ENCODE measurements at regions not wholly inside any gene's neighbourhood (a gene's known extent, or its start where the extent isn't known, plus 50 kb on each side); places are given as distances from the start of the nearest gene placed in this dataset.
A peak's percentile ranks its signal among the peaks of the same experiment; 100 is the strongest.
"Not testable (repeated sequence)": the region's sequence is repeated elsewhere in the genome, so short reads cannot be mapped to it uniquely, and the experiment has no call there.

GRCh38 chr5:71790433-71790832 is 71.4 kb downstream of the CARTPT start:
- no peaks in the 10 kb centered on the region for H3K4me1 ChIP-seq
- H3K27ac ChIP-seq, result no peak overlapping the region
- H4K20me1 ChIP-seq, result no peaks in the 10 kb centered on the region
- no peaks in the 10 kb centered on the region for H3K27me3 ChIP-seq
- H3K9ac ChIP-seq, result no peak overlapping the region
- H3K4me2 ChIP-seq, result no peak overlapping the region
- peaks cover 45% of the 10 kb centered on the region for H3K9me3 ChIP-seq
- H3K36me3 ChIP-seq, result no peaks in the 10 kb centered on the region
- TF ChIP-seq Cebpa-rat (IDR thresholded peaks at IDR 0.05), result no peak
- no peak overlapping the region for H3K4me3 ChIP-seq

DNA sequence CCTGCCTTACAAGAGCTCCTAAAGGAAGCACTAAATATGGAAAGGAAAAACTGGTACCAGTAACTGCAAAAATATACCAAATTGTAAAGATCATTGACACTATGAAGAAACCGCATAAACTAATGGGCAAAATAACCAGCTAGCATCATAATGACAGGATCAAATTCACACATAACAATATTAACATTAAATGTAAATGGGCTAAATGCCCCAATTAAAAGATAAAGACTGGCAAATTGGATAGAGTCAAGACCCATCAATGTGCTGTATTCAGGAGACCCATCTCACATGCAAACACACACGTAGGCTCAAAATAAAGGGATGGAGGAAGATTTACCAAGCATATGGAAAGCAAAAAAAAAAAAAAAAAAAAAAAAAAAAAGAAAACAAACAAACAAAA is 73.0 kb downstream of the CARTPT start:
- H3K4me3 ChIP-seq, H3K27me3 ChIP-seq, H3K27ac ChIP-seq, H3K36me3 ChIP-seq, H4K20me1 ChIP-seq, H3K4me2 ChIP-seq, H3K4me1 ChIP-seq, H3K9ac ChIP-seq: not testable (repeated sequence)
- H3K9me3 ChIP-seq, result peaks cover 45% of the 10 kb centered on the region

DNA sequence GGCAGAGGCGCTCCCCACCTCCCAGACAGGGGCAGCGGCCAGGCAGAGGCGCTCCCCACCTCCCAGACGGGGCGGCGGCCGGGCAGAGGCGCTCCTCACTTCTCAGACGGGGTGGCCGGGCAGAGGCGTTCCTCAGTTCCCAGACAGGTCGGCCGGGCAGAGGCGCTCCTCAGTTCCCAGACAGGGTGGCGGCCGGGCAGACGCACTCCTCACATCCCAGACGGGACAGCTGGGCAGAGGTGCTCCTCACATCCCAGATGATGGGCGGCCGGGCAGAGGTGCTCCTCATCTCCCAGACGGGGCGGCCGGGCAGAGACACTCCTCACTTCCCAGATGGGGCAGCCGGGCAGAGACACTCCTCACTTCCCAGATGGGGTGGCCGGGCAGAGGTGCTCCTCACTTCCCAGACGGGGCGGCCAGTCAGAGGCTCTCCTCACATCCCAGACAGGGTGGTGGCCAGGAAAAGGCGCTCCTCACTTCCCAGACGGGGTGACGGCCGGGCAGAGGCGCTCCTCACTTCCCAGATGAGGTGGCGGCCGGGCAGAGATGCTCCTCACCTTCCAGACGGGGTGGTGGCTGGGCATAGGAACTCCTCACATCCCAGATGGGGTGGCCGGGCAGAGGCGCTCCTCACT is 75.1 kb downstream of the CARTPT start:
- Histone ChIP-seq H3K4me3 (no peak overlapping the region), H3K36me3 (no peaks in the 10 kb centered on the region), H3K4me1 (no peaks in the 10 kb centered on the region), H4K20me1 (no peaks in the 10 kb centered on the region), H3K9me3 (peaks cover 51% of the 10 kb centered on the region), H3K4me2 (no peak overlapping the region), H3K27ac (no peak overlapping the region), H3K27me3 (no peaks in the 10 kb centered on the region), H3K9ac (no peak overlapping the region)
- TF ChIP-seq Cebpa-rat (IDR thresholded peaks at IDR 0.05), result no peak

DNA sequence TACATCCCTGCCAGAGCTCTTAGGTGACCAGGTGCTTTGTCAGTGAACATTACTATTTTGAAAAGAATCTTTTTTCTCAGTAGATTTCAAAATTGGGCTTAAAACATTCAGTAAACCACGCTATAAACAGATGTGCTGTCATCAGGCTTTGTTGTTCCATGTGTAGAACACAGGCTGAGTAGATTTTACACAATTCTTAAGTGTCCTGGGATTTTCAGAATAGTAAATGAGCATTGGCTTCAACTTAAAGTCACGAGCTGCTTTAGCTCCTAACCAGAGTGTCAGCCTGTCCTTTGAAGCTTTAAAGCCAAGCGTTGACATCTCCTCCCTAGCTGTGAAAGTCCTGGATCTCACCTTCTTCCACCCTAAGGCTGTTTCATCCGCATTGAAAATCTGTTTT is 83.6 kb downstream of the CARTPT start:
- Histone ChIP-seq H3K4me3 (no peak overlapping the region), H4K20me1 (no peaks in the 10 kb centered on the region), H3K36me3 (no peaks in the 10 kb centered on the region), H3K4me2 (no peak overlapping the region; the same call in 1 of the 2 replicates), H3K4me1 (peaks cover 9% of the 10 kb centered on the region), H3K27ac (no peak overlapping the region), H3K9ac (no peak overlapping the region), H3K27me3 (no peaks in the 10 kb centered on the region), H3K9me3 (peaks cover 6% of the 10 kb centered on the region)
- TF ChIP-seq Cebpa-rat (IDR thresholded peaks at IDR 0.05), result no peak

GRCh38 chr5:71806711-71807110 is 87.6 kb downstream of the CARTPT start:
- H3K9ac ChIP-seq, result no peak overlapping the region
- H3K27ac ChIP-seq, result no peak overlapping the region
- H3K27me3 ChIP-seq, result no peaks in the 10 kb centered on the region
- no peaks in the 10 kb centered on the region for H3K9me3 ChIP-seq
- H3K36me3 ChIP-seq, result no peaks in the 10 kb centered on the region
- no peak overlapping the region for H3K4me2 ChIP-seq
- no peaks in the 10 kb centered on the region for H4K20me1 ChIP-seq
- H3K4me1 ChIP-seq, result peaks cover 30% of the 10 kb centered on the region
- H3K4me3 ChIP-seq, result no peak overlapping the region
- TF ChIP-seq Cebpa-rat (IDR thresholded peaks at IDR 0.05), result no peak

DNA sequence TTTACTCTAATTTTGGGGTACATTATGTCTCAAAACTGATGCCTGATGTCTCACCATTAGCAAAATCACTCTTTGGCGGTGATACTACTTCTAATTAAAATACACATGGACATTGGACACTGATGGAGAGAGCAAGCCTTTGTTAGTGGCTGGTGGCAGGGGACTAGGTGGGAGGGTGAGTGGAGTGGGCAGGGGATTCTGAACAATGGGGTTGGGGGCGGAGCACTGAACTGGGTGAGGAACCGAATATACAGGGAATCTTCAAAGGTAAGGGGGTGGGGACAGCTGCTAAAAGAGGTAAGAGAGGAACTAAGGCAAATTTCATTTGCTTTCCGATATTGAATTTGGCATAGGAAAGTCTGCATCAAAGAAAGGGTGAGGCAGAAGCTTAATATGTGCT is 88.8 kb downstream of the CARTPT start:
- Histone ChIP-seq H3K4me1 (peaks cover 28% of the 10 kb centered on the region), H3K4me2 (no peak overlapping the region), H3K27me3 (no peaks in the 10 kb centered on the region), H3K9me3 (no peaks in the 10 kb centered on the region), H3K9ac (no peak overlapping the region), H3K36me3 (no peaks in the 10 kb centered on the region), H3K4me3 (no peak overlapping the region), H3K27ac (no peak overlapping the region), H4K20me1 (no peaks in the 10 kb centered on the region)
- no peak for TF ChIP-seq Cebpa-rat (IDR thresholded peaks at IDR 0.05)

GRCh38 chr5:71809446-71809845 is 90.4 kb downstream of the CARTPT start:
- no peak for TF ChIP-seq Cebpa-rat (IDR thresholded peaks at IDR 0.05)
- Histone ChIP-seq H3K27me3 (no peaks in the 10 kb centered on the region), H3K4me2 (peak overlapping the region; percentile 85), H3K36me3 (no peaks in the 10 kb centered on the region), H3K9ac (no peak overlapping the region), H3K27ac (no peak overlapping the region; the same call in 1 of the 2 replicates), H3K9me3 (no peaks in the 10 kb centered on the region), H3K4me1 (peaks cover 21% of the 10 kb centered on the region), H4K20me1 (no peaks in the 10 kb centered on the region), H3K4me3 (no peak overlapping the region)

DNA sequence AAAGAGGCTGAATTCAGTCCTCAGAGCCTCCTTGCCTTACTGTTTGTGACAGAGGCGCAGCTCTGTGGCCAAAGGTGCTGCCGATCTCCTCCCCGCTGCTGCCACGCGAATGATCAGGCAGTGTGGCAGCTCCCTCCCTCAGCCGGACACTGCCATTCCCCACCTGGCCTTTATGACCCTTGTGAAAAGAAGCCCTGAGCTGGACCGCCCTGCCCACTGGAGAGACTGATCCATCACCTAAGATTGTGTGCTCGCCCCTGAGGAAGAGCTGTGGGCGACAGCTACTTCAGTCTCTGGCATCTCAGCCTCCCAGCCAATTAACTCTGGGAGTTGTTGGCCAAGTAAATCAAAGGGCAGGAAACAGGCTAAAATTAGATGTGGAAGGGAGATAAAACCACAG is 90.9 kb downstream of the CARTPT start:
- Histone ChIP-seq H3K9ac (peak overlapping the region; percentile 46; the same call in 1 of the 2 replicates), H3K4me3 (peak overlapping the region; percentile 17; the same call in 1 of the 2 replicates), H3K9me3 (no peaks in the 10 kb centered on the region), H3K27ac (peak overlapping the region; percentile 40; the same call in 1 of the 2 replicates), H3K27me3 (no peaks in the 10 kb centered on the region), H3K36me3 (no peaks in the 10 kb centered on the region), H4K20me1 (no peaks in the 10 kb centered on the region), H3K4me1 (peaks cover 21% of the 10 kb centered on the region), H3K4me2 (peak overlapping the region; percentile 85)
- TF ChIP-seq Cebpa-rat (IDR thresholded peaks at IDR 0.05), result no peak

DNA sequence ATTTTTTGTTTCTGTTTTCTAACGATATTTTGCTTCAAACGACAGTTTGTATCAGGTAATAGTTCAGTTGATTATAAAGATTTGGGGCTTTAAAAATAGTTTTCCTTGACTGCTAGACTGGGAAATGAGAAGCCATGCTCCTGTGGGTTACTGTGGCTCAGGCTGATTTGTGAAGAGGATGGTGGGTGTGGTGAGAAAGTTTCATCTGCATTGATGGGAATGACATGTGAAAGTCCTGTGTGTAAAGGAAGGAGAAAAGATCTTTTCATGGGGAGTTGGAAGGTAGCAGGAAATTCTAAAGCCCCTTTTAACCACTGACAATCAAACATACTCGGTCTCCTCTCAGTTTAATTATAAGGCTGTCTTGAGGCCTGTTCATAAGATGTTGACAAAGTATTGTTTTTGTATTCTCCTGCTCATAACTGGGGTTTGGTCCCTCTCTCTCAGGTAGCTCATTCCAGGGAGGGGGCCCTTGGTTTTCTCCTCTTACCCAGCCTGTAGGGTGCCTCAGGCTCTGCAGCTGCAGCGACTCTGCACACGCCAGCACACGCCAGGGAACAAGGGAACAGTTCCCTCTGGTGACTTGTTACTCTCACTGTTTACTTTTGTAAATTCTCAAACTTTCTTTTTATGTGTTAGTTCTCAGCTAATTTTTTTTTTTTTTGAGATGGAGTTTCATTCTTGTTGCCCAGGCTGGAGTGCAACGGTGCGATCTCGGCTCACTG is 91.6 kb downstream of the CARTPT start:
- peak overlapping the region; percentile 85 for H3K4me2 ChIP-seq
- H3K27ac ChIP-seq, result 0 out of 2 replicates have a peak overlapping the region, but pooled peaks have one; percentile 40
- no peaks in the 10 kb centered on the region for H3K9me3 ChIP-seq
- peak overlapping the region; percentile 17; the same call in 1 of the 2 replicates for H3K4me3 ChIP-seq
- H3K9ac ChIP-seq, result peak overlapping the region; percentile 46; the same call in 1 of the 2 replicates
- no peak for TF ChIP-seq Cebpa-rat (IDR thresholded peaks at IDR 0.05)
- no peaks in the 10 kb centered on the region for H4K20me1 ChIP-seq
- peaks cover 21% of the 10 kb centered on the region for H3K4me1 ChIP-seq
- H3K36me3 ChIP-seq, result no peaks in the 10 kb centered on the region
- no peaks in the 10 kb centered on the region for H3K27me3 ChIP-seq

DNA sequence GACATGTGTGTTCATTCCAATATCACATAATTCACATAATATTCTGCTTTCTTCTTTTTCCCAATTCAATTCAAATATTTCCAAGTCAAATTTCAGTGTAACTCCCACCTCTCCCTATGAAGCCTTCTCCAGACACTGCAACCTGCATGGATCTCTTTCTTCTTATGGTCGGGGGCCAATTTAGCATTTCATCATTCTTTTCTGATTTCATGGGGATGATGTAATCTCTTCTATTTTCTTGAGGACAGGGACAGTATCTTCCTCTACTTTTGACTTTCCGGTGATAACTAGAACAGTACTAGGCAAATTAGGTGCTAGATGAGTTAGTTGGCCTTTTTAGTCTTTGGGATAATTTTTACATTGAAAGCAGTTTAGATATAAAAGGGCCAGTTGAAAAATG is 92.7 kb downstream of the CARTPT start:
- H3K4me2 ChIP-seq, result no peak overlapping the region
- no peak overlapping the region for H3K27ac ChIP-seq
- H3K9me3 ChIP-seq, result no peaks in the 10 kb centered on the region
- H3K36me3 ChIP-seq, result no peaks in the 10 kb centered on the region
- H3K4me1 ChIP-seq, result peaks cover 21% of the 10 kb centered on the region
- H3K4me3 ChIP-seq, result no peak overlapping the region
- H4K20me1 ChIP-seq, result no peaks in the 10 kb centered on the region
- TF ChIP-seq Cebpa-rat (IDR thresholded peaks at IDR 0.05), result no peak
- H3K9ac ChIP-seq, result no peak overlapping the region
- H3K27me3 ChIP-seq, result no peaks in the 10 kb centered on the region
